PC-3 (cell line): ENCODE measurements at regions not wholly inside any gene's neighbourhood (a gene's known extent, or its start where the extent isn't known, plus 50 kb on each side); places are given as distances from the start of the nearest gene placed in this dataset.

ENCODE experiments used
- ATAC-seq: fragments of 200-7000 bp; cut with Tn5 transposase; 2 replicates; pipeline ENCODE4 v1.9.1; 2020; ENCODE audit warnings: mild to moderate bottlenecking, moderate library complexity
- BruUV-seq: library from RNA; stranded (reverse); fragments of 400-500 nt; replicated peaks from 2 replicates; lab custom pipeline; 2021; lab: Mats Ljungman, UMichigan
- CTCF ChIA-PET: fragments of 300-600 bp; sonication (Branson Sonifier 250); formaldehyde crosslinking; loops from one replicate; lab custom pipeline; 2022; ENCODE audit warnings: antibody characterized with exemption; lab: Charles Lee
- POLR2A ChIA-PET: fragments of 300-600 bp; sonication (Branson Sonifier 250); formaldehyde crosslinking; loops from one replicate; lab custom pipeline; 2022; ENCODE audit warnings: antibody characterized with exemption; ENCODE audit not compliant: unreplicated experiment; lab: Charles Lee
- DNase-seq: peaks from one replicate; pipeline ENCODE4 v3.0.0-alpha.2; 2015
- H2AFZ ChIP-seq: fragments of 300-600 bp; sonication (generic); 2 replicates; pipeline ENCODE4 v1.6.0; 2016; ENCODE audit warnings: antibody characterized with exemption, low read length
- H3F3A ChIP-seq: fragments of 300-600 bp; sonication (generic); one replicate; pipeline ENCODE4 v1.6.0; 2017; ENCODE audit warnings: antibody characterized with exemption, low read length, control low read depth, mild to moderate bottlenecking; ENCODE audit not compliant: unreplicated experiment
- H3K27ac ChIP-seq: fragments of 300-600 bp; sonication (generic); 2 replicates; pipeline ENCODE4 v1.5.1; 2016; ENCODE audit warnings: mild to moderate bottlenecking, low read length
- H3K27me3 ChIP-seq: fragments of 300-600 bp; sonication (generic); 2 replicates; pipeline ENCODE4 v1.6.1; 2016; ENCODE audit warnings: low read length, mixed read lengths
- H3K36me3 ChIP-seq: fragments of 300-600 bp; sonication (generic); 2 replicates; pipeline ENCODE4 v1.6.1; 2016; ENCODE audit warnings: low read depth, mixed run types, low read length, mixed read lengths
- H3K4me1 ChIP-seq: fragments of 300-600 bp; sonication (generic); 2 replicates; pipeline ENCODE4 v1.5.1; 2016; ENCODE audit warnings: low read length; ENCODE audit not compliant: insufficient read depth
- H3K4me2 ChIP-seq: fragments of 300-600 bp; sonication (generic); 2 replicates; pipeline ENCODE4 v1.6.0; 2016; ENCODE audit warnings: low read length
- H3K4me3 ChIP-seq: fragments of 300-600 bp; sonication (generic); 2 replicates; pipeline ENCODE4 v1.5.1; 2016; ENCODE audit warnings: mild to moderate bottlenecking, low read length, mixed read lengths
- H3K79me2 ChIP-seq: fragments of 300-600 bp; sonication (generic); 2 replicates; pipeline ENCODE4 v1.6.1; 2017; ENCODE audit warnings: low read length, mixed read lengths
- H3K9ac ChIP-seq: fragments of 300-600 bp; sonication (generic); 2 replicates; pipeline ENCODE4 v1.6.0; 2016; ENCODE audit warnings: mild to moderate bottlenecking, low read length
- H3K9me2 ChIP-seq: fragments of 300-600 bp; sonication (generic); replicated peaks from 2 replicates; pipeline ENCODE4 v1.6.1; 2016; ENCODE audit warnings: mixed run types, low read length, mixed read lengths
- H3K9me3 ChIP-seq: fragments of 300-600 bp; sonication (generic); 2 replicates; pipeline ENCODE4 v1.6.1; 2016; ENCODE audit warnings: low read length, mixed read lengths
- H4K20me1 ChIP-seq: fragments of 300-600 bp; sonication (generic); 2 replicates; pipeline ENCODE4 v1.6.1; 2016; ENCODE audit warnings: low read length, mixed read lengths
- CTCF ChIP-seq: fragments of 300-600 bp; sonication (generic); conservative IDR thresholded peaks from 2 replicates; pipeline ENCODE4 v1.5.1; 2017; ENCODE audit warnings: antibody characterized with exemption, low read depth, mild to moderate bottlenecking, low read length
- EZH2 ChIP-seq: fragments of 300-600 bp; sonication (generic); IDR thresholded peaks from one replicate; pipeline ENCODE4 v1.6.1; 2017; ENCODE audit warnings: antibody characterized with exemption, mild to moderate bottlenecking, low read length; ENCODE audit not compliant: unreplicated experiment
- EZH2phosphoT487 ChIP-seq: fragments of 300-600 bp; sonication (generic); IDR thresholded peaks from 2 replicates; pipeline ENCODE4 v1.6.1; 2018; ENCODE audit warnings: mild to moderate bottlenecking, antibody characterized with exemption, low read length, borderline replicate concordance
- intact Hi-C: fragments of 100-400 bp; cut with micrococcal nuclease; formaldehyde crosslinking; loops from 2 replicates; pipeline ENCODE4 v1.9.0; 2023

DNA sequence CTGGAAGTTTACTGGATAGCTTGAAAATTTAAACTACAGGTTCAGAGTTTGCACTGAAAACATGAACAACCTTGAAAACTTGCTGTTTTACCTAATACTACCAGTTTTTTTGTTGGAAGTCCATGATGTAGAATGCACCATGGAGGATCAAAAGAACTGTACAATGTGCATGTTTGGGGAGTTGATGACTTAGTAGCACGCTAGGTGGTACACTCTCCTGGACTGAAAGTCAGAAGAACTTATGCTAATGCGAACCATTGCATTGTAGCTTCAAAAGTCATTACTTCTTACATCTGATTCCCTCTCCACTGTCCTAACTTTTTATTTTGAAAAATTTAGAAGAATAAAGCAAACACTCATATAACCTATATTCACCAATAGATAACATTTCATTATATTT, 211.0 kb downstream of the OSTF1 start:
- no peaks in the 10 kb centered on the region for H3K36me3 ChIP-seq
- POLR2A ChIA-PET, result no interaction called here
- no peak overlapping the region for H3K4me2 ChIP-seq
- DNase-seq, result peak; percentile 2
- no peaks in the 10 kb centered on the region for H3K9me3 ChIP-seq
- H2AFZ ChIP-seq, result no peak overlapping the region
- no peaks in the 10 kb centered on the region for H4K20me1 ChIP-seq
- no peaks in the 10 kb centered on the region for H3K27me3 ChIP-seq
- H3K4me3 ChIP-seq, result no peak overlapping the region
- intact Hi-C loops, result no loop called here
- H3K4me1 ChIP-seq, result no peaks in the 10 kb centered on the region
- H3K27ac ChIP-seq, result no peak overlapping the region
- H3K9ac ChIP-seq, result no peak overlapping the region
- no peaks in the 10 kb centered on the region for H3F3A ChIP-seq
- BruUV-seq, result no TSS peak
- TF ChIP-seq EZH2, result no peak
- CTCF ChIA-PET, result no interaction called here
- H3K79me2 ChIP-seq, result no peaks in the 10 kb centered on the region
- ATAC-seq, result no peak
- no peaks in the 10 kb centered on the region for H3K9me2 ChIP-seq

DNA sequence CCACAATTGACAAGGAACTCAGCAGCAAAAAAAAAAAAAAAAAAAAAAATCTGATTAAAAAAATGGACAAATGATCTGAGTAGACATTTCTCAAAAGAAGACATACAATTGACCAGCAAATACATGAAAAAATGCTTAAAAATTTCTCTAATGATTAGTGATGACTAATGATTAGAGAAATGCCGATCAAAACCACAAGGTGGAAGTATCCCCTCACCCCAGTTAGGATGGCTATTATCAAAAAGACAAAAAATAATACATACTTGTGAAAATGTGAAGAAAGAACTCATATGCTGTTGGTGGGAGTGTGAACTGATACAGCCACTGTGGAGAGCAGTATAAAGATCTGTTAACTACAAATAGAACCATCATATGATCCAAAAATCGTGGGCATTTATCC, 245.3 kb downstream of the OSTF1 start:
- no peaks in the 10 kb centered on the region for H3K27me3 ChIP-seq
- H3K9ac ChIP-seq, result no peak overlapping the region
- CTCF ChIA-PET, result no interaction called here
- H3K4me1 ChIP-seq, result no peaks in the 10 kb centered on the region
- no peak for ATAC-seq
- BruUV-seq, result no TSS peak
- H3K27ac ChIP-seq, result no peak overlapping the region
- H3K9me3 ChIP-seq, result no peaks in the 10 kb centered on the region
- H3K4me2 ChIP-seq, result no peak overlapping the region
- no peaks in the 10 kb centered on the region for H3K36me3 ChIP-seq
- POLR2A ChIA-PET, result no interaction called here
- H3K79me2 ChIP-seq, result no peaks in the 10 kb centered on the region
- H4K20me1 ChIP-seq, result no peaks in the 10 kb centered on the region
- intact Hi-C loops, result no loop called here
- DNase-seq, result no peak
- TF ChIP-seq EZH2, result no peak
- TF ChIP-seq CTCF, result no peak
- no peak for TF ChIP-seq EZH2phosphoT487
- no peak overlapping the region for H2AFZ ChIP-seq
- no peak overlapping the region for H3K4me3 ChIP-seq
- no peaks in the 10 kb centered on the region for H3F3A ChIP-seq
- no peaks in the 10 kb centered on the region for H3K9me2 ChIP-seq

DNA sequence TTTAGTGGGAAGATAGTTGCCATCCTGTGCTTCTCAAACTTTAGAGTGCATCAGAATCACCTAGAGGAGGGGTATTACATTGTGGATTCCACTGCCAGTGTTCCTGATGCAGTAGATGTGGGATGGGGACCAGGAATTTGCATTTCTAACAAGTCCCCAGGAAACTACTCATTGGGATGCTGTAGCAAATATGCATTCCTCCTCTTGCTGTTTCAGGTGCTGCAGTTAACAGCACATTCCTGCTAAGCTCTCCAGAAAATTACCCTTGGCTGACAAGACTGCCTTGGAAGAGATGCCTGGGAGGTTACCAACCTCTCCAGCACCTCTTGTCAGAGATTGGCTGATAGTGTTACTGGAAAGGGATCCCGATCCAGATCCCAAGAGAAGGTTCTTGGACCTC, 270.5 kb downstream of the OSTF1 start:
- Histone ChIP-seq H3K4me1 (no peaks in the 10 kb centered on the region), H3K4me3 (no peak overlapping the region), H4K20me1 (no peaks in the 10 kb centered on the region), H3F3A (no peaks in the 10 kb centered on the region), H3K36me3 (no peaks in the 10 kb centered on the region), H3K79me2 (no peaks in the 10 kb centered on the region), H3K9me3 (no peaks in the 10 kb centered on the region), H3K27ac (no peak overlapping the region), H3K9ac (no peak overlapping the region), H3K9me2 (no peaks in the 10 kb centered on the region), H3K4me2 (no peak overlapping the region), H2AFZ (no peak overlapping the region), H3K27me3 (no peaks in the 10 kb centered on the region)
- ChIA-PET CTCF (no interaction called here), POLR2A (no interaction called here)
- intact Hi-C loops, result no loop called here
- TF ChIP-seq EZH2phosphoT487 (no peak), CTCF (no peak), EZH2 (no peak)
- no peak for DNase-seq
- ATAC-seq, result no peak
- no TSS peak for BruUV-seq
